D721Med (cell line): ENCODE measurements at regions not wholly inside any gene's neighbourhood (a gene's known extent, or its start where the extent isn't known, plus 50 kb on each side); places are given as distances from the start of the nearest gene placed in this dataset.
"Not testable (repeated sequence)": the region's sequence is repeated elsewhere in the genome, so short reads cannot be mapped to it uniquely, and the experiment has no call there.

ENCODE experiments used
- DNase-seq: peaks from one replicate; pipeline ENCODE4 v3.0.0; 2011; ENCODE audit warnings: low spot score; ENCODE audit not compliant: insufficient read length
- FAIRE-seq: peaks from 2 replicates; lab custom pipeline; 2011; peaks lifted over from hg19 to GRCh38; lab: Jason Lieb, UNC
- CTCF ChIP-seq: IDR thresholded peaks from 2 replicates; pipeline ENCODE4 v1.5.1; 2012; ENCODE audit warnings: mild to moderate bottlenecking, control low read depth; ENCODE audit not compliant: insufficient read depth; ENCODE audit errors: missing control alignments

GRCh38 chrX:125651426-125651825 lies 331.8 kb downstream of the TEX13C start:
- FAIRE-seq (peak; percentile 56), DNase-seq (no peak)

DNA sequence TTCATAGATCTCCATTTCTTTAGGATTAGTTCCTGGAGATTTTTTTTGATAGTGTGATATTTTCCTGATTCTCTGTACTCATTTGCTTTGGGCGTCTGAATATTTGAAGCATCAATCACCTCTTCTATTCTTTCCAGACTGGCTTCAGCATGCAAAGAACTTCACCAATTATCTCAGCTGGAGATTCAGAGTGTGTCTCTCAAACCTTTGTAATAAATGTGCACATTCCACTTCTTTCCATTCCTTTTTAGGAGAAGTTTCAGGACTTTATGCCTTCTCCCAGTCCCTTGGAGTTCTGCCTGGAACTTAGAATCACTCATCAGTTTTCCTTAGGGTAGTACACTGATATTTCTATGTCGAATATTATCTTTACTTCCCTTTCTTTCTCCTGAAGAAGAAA lies 334.8 kb downstream of the TEX13C start:
- TF ChIP-seq CTCF, result no peak
- no peak for DNase-seq
- FAIRE-seq, result no peak

More at GRCh38 chrX:125651426-125651825, 331.8 kb downstream of the TEX13C start:
- no peak for TF ChIP-seq CTCF

GRCh38 chrX:125673758-125674157 lies 354.1 kb downstream of the TEX13C start:
- TF ChIP-seq CTCF, result no peak
- no peak for DNase-seq
- FAIRE-seq, result no peak

- FAIRE-seq (no peak), DNase-seq (no peak)
- no peak for TF ChIP-seq CTCF
These were observed 358.6 kb downstream of the TEX13C start for GRCh38 chrX:125678258-125678657.

- FAIRE-seq (no peak), DNase-seq (no peak)
- TF ChIP-seq CTCF, result no peak
These were observed 360.7 kb downstream of the TEX13C start for GRCh38 chrX:125680366-125680765.

- no peak for TF ChIP-seq CTCF
- no peak for DNase-seq
- no peak for FAIRE-seq
These were observed 361.4 kb downstream of the TEX13C start for GRCh38 chrX:125681058-125681457.

- TF ChIP-seq CTCF, result no peak
- no peak for FAIRE-seq
These were observed 361.8 kb downstream of the TEX13C start for GRCh38 chrX:125681507-125681906.

GRCh38 chrX:125690522-125690921 lies 370.9 kb downstream of the TEX13C start:
- DNase-seq, FAIRE-seq: not testable (repeated sequence)

More at GRCh38 chrX:125681507-125681906, 361.8 kb downstream of the TEX13C start:
- DNase-seq, result no peak
